ENCODE measurements at regions not wholly inside any gene's neighbourhood (a gene's known extent, or its start where the extent isn't known, plus 50 kb on each side); places are given as distances from the start of the nearest gene placed in this dataset.

DNA sequence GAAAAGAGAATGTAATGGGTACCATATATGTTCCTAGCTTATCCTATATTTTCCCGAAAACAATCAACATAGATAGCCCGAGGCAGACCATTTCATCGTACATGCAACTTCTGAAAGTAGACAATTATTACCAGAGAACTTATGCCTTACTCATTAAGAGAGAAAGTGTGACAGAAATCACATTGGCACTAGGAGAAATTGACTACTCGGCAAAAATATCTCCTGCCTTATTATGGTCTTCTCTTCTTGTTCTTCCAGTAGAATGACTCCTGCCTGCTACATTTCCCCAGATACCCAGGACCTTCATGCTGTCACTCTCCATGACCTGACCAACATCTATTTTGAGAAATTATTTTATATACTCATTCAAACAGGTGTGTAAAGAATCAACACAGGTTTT is 1015.7 kb downstream of the TUSC7 start:
- DNase-seq (ENCODE audit: low read depth in 4 of 4, low spot score in 3 of 4), result no peak

DNA sequence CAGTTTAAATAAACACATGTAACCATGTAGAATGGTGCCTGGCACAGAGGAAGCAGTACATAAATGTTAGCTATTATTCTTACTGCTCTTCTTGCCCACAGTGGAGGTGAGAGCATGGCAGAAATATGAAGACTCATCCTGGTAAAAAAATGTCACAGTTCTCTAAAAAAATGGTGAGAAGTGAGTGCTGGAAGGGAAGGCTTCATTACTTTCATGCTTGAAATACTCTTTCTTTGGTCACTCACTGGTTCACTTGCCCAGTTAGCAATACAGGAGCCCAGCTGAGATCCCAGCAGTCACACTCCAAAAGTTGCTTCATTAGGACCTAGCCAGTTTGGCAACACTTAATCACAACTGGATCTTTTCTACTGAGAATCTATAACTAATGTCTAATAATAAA is 1017.2 kb downstream of the TUSC7 start:
- DNase-seq (ENCODE audit: low read depth in 4 of 4, low spot score in 3 of 4), result no peak

DNA sequence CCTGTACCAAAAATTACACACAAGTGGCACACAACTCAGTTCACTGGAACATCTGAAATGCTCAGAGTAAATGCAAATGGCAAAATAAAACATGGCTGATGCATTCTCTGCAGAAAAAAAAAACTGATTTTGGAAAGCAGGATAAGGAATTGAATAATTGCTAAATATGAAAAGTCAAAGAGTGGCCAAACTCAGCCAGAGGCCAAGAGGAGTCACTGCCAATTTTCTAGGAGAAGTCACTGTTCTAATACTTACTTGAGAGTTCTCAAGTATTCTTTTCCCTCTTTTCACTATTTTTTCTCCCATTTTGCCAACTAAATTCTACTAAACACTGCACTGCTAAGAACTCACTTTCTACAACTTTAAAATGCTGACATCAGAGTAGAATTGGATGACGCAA is 1018.6 kb downstream of the TUSC7 start:
- no peak for DNase-seq (ENCODE audit: low read depth in 4 of 4, low spot score in 3 of 4)

DNA sequence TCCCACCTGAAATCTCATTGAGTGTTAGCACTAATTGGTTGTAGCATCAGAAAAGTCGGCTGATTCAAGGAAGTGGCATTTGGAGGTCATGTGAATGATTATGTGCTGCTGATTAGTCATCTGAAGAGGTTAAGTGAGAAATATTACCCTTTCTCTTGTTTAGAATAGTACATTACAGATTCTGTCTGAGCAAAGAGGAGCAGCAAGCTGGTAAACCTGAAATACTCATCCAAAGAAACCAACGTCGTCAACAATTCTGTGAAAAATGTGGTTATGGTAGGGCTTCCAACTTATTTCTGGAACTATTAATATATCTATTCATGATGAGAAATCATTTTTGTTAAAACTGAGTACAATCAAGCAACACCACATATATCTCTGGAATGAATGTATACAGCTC is 1024.9 kb downstream of the TUSC7 start:
- no peak for DNase-seq (ENCODE audit: low read depth in 4 of 4, low spot score in 3 of 4)

DNA sequence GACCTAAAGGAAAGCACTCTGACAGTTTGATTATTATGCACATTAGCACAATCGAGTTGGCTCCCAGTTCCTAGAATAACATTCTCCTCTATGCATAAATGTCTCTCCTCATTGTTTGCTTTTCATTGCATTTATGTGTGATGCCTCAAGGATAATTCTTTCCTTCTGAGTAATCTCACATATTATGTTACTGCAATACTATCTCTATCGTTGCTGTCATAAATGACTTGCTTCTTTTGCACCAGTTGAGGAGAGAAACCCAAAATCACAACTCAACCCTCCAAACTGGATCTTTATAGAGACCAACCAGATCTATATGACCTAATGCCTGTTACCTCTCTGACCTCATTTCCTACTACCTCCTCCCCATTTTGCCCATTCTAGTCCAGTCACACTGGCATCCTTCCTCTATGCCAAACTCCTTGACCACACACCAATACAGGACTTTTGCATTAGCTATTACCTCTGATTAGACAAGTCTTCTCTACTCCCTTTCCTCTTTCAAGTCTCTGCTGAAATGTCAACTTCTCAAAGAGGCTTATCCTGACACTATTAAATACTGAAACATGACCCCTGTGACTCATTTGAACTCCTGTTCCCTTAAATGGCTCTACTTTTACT is 1026.0 kb downstream of the TUSC7 start:
- DNase-seq (ENCODE audit: low read depth in 4 of 4, low spot score in 3 of 4), result no peak

DNA sequence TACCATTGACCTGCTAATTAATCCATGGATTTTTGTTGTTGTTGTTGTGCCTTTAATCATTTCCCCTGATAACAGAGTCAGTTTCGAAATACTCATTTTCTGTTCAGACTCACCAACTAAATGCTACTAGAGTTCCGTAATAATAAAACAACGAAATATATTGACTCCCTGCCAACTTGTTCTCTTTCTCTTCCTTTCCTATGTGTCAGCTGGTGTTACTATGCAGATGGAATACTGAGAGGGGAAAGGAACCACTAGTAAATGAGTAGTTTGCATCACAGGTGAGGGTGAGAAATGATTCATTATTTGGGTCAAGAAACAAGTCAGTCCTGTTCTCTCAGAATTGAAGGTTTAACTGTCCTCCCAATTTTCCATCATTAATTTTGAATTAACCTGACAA is 1027.3 kb downstream of the TUSC7 start:
- no peak for DNase-seq (ENCODE audit: low read depth in 4 of 4, low spot score in 3 of 4)

DNA sequence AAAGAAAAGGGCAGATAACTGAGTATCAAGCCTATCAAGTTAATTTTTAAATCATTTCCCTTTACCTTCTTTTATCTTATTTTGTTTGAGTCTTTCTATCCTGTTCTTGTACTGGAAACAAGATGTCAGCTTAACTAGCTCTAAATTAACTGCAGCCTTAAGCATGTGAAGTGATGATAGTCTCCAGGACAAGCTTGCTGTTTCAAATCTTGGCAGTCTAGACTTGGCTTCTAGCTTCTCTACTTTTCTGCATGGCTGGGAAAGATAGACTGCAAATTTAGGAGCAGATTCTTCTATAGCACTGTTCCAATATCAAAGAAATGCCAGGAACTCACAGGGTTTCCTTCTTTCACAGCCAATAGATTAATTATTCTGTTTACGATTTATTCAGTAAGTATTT is 1034.4 kb downstream of the TUSC7 start:
- DNase-seq (ENCODE audit: low read depth in 4 of 4, low spot score in 3 of 4), result no peak

DNA sequence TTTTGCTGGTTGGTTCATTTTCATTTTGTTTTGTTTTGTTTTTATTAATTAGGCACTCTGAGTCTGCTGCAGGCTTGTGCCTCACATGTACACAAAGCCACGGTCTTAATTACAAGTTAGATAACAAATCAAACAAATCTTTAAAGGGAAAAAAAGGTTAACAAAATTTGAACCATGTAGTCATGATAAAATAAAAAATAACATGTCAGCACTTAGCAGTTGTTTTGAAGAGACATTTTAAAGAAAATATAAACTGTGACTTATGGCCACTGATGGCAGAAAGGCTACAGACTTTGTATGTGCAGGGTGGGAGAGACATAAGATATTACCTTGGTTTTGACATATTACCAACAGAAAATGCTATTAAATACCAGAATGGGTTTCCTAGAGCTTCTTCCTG is 1035.4 kb downstream of the TUSC7 start:
- DNase-seq (ENCODE audit: low read depth in 4 of 4, low spot score in 3 of 4), result no peak

DNA sequence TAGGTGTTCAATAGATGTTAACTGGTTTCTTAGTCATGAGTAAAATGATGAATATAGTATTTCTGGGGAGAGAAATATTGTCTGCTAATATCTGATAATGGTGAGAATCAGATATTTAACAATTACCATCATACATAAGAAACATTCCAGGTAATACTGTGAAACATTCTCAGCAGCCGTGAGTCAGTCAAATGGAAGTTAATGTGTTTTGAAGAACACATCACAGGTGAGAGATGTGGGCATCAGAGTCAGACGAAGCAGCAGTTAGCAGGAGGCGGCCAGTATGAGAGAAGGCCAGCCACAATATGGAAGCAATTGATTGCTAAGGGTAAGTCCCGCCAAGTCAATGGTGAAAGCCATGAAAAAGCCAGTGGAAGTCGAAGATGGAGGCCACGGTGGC is 1035.9 kb downstream of the TUSC7 start:
- DNase-seq (ENCODE audit: low read depth in 4 of 4, low spot score in 3 of 4), result no peak

DNA sequence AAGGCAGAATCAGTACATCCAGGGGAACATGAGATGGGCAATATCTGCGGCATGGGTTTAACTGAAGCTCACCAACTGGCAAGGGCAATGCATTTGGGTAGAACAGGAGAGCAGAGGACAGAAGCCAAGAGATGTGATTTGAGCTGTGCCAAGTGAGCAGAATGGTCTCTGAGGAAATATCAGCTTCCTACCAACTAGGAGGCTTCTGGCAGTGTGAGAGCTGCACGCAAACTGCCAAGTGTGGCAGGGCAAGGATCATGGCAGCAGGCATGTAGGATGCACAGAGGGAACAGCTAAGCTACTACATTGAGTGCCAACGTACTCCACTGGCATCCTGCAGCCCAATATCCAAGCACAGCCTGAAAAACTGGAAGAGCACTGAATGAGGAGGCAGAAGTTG is 1036.5 kb downstream of the TUSC7 start:
- no peak for DNase-seq (ENCODE audit: low read depth in 4 of 4, low spot score in 3 of 4)

DNA sequence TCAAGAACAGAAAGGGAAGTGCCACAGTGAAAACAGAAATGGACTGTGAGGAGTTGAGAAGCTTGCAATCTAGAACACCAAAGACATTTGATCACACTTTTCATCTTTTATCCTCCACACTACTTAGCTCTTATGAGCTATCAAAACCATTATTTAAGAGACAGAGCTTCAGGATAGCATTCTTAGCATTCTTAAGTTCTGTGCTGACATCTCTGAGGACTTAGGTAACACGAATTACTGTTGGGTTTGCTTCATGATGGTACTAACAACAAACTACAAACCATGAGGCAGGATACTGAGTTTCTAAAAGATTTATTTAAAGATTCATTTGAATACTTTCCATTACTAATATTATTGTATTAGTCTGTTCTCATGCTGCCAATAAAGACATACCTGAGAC is 1038.6 kb downstream of the TUSC7 start:
- DNase-seq (ENCODE audit: low read depth in 4 of 4, low spot score in 3 of 4), result no peak

DNA sequence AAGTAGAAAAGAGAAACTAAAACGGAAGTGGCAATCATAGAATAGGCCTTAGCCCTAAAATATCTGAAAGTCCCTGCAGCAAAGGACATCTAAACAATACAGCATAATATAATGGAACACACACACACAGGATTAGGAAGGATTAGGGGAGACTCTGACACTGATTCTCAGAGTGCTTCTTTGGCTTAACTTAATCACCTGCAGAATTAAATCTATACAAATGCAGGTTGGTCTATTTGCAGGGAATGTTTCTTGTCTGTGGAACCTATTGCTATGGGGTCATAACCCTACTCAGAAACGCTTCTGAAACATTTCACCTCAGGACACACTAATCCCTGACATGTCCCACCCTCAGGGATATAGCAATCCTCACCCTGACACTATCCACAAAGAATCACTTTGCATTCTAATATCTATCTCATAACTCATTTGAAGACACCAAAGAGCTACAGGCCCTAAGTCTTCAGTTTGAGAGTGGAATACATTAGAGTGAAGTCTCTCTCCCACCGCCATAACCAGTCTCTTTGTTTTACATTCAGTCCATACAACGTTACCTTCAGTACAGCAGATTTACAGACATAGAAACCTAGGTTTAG is 1041.2 kb downstream of the TUSC7 start:
- no peak for DNase-seq (ENCODE audit: low read depth in 4 of 4, low spot score in 3 of 4)

DNA sequence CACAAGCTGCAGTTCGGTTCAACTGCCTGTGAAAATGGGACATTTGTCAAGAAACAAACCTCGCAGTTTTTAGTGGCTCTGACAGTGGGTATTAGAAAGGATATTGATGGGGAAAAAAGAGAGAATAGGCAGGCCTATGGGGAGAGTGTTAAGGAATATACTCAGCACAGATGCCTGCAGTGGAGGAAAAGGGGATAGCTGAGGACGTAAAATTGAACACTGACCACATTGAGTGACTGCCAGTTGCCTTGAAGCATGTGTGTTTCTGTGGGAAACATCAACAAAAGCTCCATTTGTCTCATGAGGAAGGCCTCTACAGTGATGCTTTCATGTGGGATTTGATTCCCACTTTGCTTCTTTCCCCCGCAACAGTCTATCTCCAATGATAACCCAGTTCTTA is 1042.1 kb downstream of the TUSC7 start:
- DNase-seq (ENCODE audit: low read depth in 4 of 4, low spot score in 3 of 4), result no peak

DNA sequence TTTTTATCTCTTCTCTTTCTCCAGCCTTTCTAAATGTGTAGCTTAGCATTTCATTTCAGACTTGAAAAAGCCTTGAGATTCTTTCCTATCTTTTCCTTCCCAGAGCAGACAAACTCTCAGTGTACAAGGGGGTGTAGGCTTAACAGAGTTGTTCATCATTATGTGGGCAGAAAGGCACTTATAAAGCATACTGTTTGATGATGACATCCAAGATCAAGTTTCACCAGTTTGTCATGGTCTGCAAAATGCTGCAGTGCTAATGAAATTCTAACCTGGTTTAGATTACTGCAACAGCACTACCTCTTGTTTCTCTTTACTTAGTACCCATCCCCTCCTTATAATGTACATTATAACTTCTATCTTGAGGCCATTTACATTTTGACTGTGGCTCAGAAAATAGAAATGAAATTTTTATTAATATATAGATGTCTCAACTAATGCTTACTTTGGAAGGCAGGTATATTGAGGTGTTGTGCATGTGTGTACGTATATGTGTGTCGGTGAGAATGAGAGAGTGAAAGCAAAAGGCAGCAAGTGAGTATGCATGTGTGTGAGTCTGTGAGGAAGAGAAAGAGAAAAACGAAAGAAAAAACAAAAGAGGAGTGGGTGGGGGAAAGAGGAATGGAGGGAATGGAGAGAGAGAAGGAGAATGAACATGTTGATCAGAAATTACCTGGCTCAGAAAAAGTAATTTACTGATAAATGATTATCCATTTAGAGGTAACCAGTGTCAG is 1043.6 kb downstream of the TUSC7 start:
- no peak for DNase-seq (ENCODE audit: low read depth in 4 of 4, low spot score in 3 of 4)

DNA sequence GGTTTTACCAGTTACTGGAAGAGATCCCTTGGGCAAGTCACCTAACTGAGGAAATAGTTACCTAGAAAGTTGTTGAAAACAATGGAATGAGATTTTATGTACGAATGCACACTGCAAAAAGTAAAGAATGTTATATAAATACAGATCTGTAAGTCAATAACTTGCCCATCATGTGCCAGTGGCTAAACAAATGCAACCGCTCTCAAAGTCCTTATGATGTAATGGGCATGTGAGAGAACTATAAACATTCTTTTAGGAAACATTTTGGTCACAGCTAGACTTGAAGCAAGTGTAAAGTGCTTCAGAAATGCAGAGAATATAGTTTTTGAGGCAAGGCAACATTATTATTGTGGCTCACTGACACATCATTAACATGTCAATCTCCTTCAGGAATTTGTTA is 1044.5 kb downstream of the TUSC7 start:
- DNase-seq (ENCODE audit: low read depth in 4 of 4, low spot score in 3 of 4), result no peak

DNA sequence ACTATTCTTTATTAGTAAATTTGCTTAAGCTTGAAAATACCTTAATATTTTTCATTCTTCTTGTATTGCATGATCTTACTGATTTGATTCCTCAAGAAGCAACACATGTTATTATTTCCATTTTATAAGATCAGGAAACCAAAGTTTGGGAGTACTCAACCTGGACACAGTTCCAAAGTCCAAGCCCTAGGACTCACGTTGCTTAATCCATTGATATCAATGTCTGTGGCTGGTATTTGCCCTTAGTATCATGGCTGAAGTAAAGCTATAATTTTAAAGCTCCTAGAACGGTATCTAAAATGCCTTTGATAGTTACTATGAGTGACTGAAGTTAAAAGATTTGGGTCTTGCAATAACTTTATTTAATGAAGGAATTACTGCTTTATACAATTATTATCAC is 1045.3 kb downstream of the TUSC7 start:
- no peak for DNase-seq (ENCODE audit: low read depth in 4 of 4, low spot score in 3 of 4)

DNA sequence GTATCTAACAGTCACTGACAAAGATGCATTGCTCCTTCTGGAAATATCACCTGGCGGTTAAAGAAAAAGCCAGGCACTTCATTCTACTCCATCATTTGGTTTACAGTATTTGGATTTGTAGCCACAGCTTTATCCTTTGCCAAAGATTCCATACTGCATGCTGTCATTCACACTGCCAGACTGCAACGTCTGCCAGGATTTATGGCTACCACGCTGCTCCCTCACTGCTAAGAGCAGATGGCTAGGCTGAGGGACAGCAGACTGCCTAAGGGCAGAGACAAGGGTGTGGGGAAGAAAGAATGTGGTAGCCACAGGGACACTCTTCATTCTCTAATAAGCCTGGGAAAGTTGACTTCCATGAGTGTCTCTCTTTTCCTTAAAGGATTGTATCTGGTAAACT is 1047.0 kb downstream of the TUSC7 start:
- DNase-seq (ENCODE audit: low read depth in 4 of 4, low spot score in 3 of 4), result no peak

DNA sequence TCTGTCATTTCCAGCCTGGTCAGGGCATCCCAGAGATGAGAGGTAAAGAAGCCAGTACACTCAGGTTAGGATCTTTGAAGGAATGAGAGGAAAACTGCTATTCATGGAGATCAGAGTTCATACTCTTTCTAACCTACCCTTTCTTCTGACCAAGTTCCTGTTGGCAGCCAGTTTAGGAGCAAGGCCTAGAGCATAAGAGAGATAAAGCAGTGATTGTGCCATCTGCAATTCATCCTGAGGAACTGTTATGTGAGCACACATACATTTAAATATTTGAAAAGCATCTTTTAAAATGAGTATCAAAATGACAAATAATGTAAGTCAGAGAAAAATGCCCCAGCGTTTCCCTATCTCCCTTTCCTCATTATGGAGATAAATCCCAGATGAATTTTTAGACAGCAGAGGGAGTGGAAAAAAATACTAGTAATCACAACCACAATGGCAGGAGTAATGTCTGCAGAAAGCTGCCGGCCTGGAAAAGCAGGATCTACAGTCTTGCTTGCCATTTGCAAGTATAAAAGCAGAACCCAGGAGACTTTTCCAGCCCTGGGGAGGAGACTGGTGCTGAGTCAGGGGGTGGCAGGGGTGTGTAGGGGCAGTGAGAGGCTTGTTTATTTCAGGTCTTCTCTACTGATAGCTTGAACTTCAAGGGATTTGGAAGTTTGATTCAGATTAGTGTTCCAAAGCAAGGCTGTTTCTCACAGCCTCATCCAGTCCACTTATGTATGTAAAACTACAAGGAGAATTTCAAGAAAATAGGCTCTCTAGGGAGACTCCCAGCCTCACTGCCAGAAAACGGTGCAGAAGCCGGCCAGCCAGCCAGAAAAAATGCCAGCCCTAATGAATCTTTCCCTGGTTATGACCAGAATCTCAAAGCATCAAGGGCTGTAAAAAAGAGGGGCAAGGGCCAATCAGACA is 1052.4 kb downstream of the TUSC7 start:
- no peak for DNase-seq (ENCODE audit: low read depth in 4 of 4, low spot score in 3 of 4)

DNA sequence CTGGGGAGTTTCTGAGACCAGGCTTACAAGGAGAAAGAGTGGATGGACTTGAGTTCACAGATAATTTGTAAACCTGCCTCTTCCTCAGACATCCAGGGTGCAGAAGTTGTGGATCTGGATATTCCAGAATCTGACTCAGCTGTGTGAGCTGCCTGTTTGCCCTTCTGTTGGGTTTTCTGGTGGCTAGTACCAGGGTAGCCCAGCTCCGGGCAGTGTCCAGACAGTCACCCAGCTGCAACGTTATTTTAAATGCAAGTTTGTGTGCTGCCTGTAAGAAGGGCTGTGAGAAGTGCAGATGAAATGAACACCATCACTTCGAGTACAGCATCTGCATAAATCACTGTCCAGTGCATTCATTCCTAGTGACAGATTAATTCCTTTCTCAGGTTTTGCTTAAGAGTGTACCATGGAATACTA is 1053.0 kb downstream of the TUSC7 start:
- DNase-seq (ENCODE audit: low read depth in 4 of 4, low spot score in 3 of 4), result no peak

DNA sequence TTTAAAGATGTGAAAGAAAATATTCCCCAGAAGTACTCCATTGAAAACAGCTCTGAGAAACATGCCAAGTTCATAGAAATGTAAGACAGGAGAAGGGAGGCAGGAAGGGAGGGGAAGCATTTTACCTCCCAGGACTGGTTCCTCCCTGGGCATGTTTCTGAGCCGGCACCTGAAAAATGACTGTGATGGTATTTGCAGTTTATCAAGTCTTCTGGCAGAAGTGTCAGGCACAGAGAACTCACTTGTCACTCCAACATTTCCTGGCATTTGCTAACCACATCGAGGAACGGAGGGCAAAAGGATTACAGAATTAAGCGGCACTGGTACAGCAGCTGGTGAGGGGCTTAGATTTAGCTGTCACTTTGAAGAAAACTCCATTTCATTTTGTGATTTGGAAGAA is 1054.0 kb downstream of the TUSC7 start:
- no peak for DNase-seq (ENCODE audit: low read depth in 4 of 4, low spot score in 3 of 4)

DNA sequence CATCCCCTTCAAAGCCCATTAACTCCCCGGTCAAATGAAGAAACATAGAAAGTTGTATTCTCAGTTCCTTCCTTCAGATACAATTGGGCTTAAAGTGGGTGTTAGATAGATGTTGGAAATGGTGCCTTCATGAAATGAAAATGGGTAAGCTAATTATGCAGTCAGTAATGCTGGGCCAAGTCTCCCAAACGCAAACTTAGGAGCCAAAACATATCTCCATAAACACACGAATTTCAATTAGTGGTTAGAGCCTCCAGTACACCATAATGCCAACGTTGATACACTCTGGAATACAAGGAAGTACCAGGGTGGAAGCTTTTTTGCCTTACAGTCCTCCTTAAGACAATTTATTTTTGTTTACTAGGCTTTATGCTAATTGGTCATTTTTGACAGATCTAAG is 1059.0 kb downstream of the TUSC7 start:
- no peak for DNase-seq (ENCODE audit: low read depth in 4 of 4, low spot score in 3 of 4)

All from left renal pelvis (tissue), 4 donors.